Body of pancreas (tissue), 4 donors: ENCODE measurements at regions not wholly inside any gene's neighbourhood (a gene's known extent, or its start where the extent isn't known, plus 50 kb on each side); places are given as distances from the start of the nearest gene placed in this dataset.

Experiments
- ATAC-seq: fragments of 150-250 bp; one replicate; pipeline ENCODE4 v1.9.1; 2016
- DNase-seq, 4 donors: peaks; one replicate each; pipeline ENCODE4 v3.0.0-alpha.2; 2019
- H3K27ac ChIP-seq, 4 donors: fragments of 200-600 bp; sonication (generic); 1 replicate in 3 of 4; 2 replicates in 1 of 4; pipeline versions ENCODE4 v1.5.1 to v1.6.1; 2016 to 2019; ENCODE audit warnings: mild to moderate bottlenecking in 1 of 4, mixed read lengths in 1 of 4, moderate library complexity in 1 of 4
- H3K27me3 ChIP-seq, 2 donors: fragments of 200-600 bp; sonication (generic); one replicate each; pipeline ENCODE4 v1.6.0; 2016; ENCODE audit warnings: mild to moderate bottlenecking in 1 of 2
- H3K36me3 ChIP-seq, 2 donors: fragments of 200-600 bp; sonication (generic); replicated peaks in 1 of 2; 2 replicates each; pipeline ENCODE4 v1.5.1; 2016; ENCODE audit warnings: low read depth in 2 of 2; ENCODE audit not compliant: insufficient read depth in 1 of 2
- H3K4me1 ChIP-seq: fragments of 200-600 bp; sonication (generic); one replicate; pipeline ENCODE4 v1.6.0; 2016
- H3K4me3 ChIP-seq, 2 donors: fragments of 200-600 bp; sonication (generic); 1 replicate in 1 of 2; 2 replicates in 1 of 2; pipeline ENCODE4 v1.5.1; 2016 to 2019
- H3K9me3 ChIP-seq, 3 donors: fragments of 200-600 bp; sonication (generic); 1 replicate in 2 of 3; 2 replicates in 1 of 3; pipeline ENCODE4 v1.5.1; 2016
- POLR2A ChIP-seq, 3 donors: fragments of 450-650 bp; IDR thresholded peaks; one replicate each; pipeline ENCODE4 v1.6.1; 2016; ENCODE audit warnings: antibody characterized with exemption in 3 of 3, mild to moderate bottlenecking in 2 of 3
- WGBS, 2 donors: methylation state at CpG; one replicate each; pipeline ENCODE4 v1.1.5; 2017; 5-methylcytosine and 5-hydroxymethylcytosine counted together
- intact Hi-C: fragments of 100-400 bp; cut with DNase I; formaldehyde crosslinking; loops from one replicate; pipeline ENCODE4 v1.15.1; 2023
- TF ChIP-seq, protein P1 (sequence below), 7 experiments: fragments of 450-650 bp in 4 of 7; fragments of 200-600 bp in 3 of 7; sonication (generic) in 3 of 7; IDR thresholded peaks; one replicate each; pipeline ENCODE4 v1.5.1; 2016 to 2019; ENCODE audit warnings: antibody characterized with exemption in 7 of 7

GRCh38 chr7:31192986-31193385 lies 140.9 kb downstream of the ADCYAP1R1 start:
- no peak overlapping the region for H3K4me3 ChIP-seq

DNA sequence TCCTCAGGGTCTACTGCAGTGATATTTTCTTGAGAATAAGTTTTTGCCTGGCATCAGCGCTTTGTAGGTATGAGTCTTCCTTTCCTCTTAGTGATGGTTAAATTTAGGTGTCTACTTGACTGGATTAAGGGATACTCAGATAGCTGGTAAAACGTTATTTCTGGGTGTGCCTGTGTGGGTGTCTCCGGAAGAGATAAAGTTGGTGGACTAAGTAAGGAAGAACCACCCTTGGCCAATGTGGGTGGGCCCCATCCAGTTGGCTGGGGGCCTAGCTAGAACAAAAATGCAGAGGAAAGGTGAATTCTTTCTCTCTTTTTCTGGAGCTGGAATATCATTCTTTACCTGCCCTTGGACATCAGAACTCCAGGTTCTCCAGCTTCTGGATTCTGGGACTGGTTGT lies 138.8 kb downstream of the ADCYAP1R1 start:
- WGBS, 2 donors: 56 to 59% methylated on average over 3 of the region's 3 CpGs
- TF ChIP-seq POLR2A (IDR thresholded peaks at IDR 0.05): no peak
- TF ChIP-seq, protein P1, sequence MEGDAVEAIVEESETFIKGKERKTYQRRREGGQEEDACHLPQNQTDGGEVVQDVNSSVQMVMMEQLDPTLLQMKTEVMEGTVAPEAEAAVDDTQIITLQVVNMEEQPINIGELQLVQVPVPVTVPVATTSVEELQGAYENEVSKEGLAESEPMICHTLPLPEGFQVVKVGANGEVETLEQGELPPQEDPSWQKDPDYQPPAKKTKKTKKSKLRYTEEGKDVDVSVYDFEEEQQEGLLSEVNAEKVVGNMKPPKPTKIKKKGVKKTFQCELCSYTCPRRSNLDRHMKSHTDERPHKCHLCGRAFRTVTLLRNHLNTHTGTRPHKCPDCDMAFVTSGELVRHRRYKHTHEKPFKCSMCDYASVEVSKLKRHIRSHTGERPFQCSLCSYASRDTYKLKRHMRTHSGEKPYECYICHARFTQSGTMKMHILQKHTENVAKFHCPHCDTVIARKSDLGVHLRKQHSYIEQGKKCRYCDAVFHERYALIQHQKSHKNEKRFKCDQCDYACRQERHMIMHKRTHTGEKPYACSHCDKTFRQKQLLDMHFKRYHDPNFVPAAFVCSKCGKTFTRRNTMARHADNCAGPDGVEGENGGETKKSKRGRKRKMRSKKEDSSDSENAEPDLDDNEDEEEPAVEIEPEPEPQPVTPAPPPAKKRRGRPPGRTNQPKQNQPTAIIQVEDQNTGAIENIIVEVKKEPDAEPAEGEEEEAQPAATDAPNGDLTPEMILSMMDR (IDR thresholded peaks at IDR 0.05): no peak
- ATAC-seq: no peak
- no peak overlapping the region for H3K27ac ChIP-seq
- H3K4me1 ChIP-seq: peaks cover 6% of the 10 kb centered on the region
- no peaks in the 10 kb centered on the region for H3K36me3 ChIP-seq
- H3K9me3 ChIP-seq: no peaks in the 10 kb centered on the region
- DNase-seq: no peak
- H3K27me3 ChIP-seq: no peaks in the 10 kb centered on the region
- no peak overlapping the region for H3K4me3 ChIP-seq
- intact Hi-C loops: no loop called here

More at GRCh38 chr7:31192986-31193385, 140.9 kb downstream of the ADCYAP1R1 start:
- Histone ChIP-seq H3K4me1 (peaks cover 6% of the 10 kb centered on the region), H3K27me3 (no peaks in the 10 kb centered on the region), H3K27ac (no peak overlapping the region), H3K36me3 (no peaks in the 10 kb centered on the region), H3K9me3 (peaks cover 0 to 2% (median 0%) of the 10 kb centered on the region in 3 donors)
- ATAC-seq (peak; percentile 73), DNase-seq (peak; percentile 50 to 70 (median 56))
- intact Hi-C loops: no loop called here
- no peak for TF ChIP-seq POLR2A (IDR thresholded peaks at IDR 0.05)
- TF ChIP-seq, protein P1 (IDR thresholded peaks at IDR 0.05): peak; percentile 56 to 77 (median 59)
- 3 to 5% methylated on average over 24 to 27 of the region's 27 CpGs for WGBS, 2 donors

GRCh38 chr7:31186202-31186601 lies 134.1 kb downstream of the ADCYAP1R1 start:
- Histone ChIP-seq H3K36me3 (no peaks in the 10 kb centered on the region), H3K9me3 (no peaks in the 10 kb centered on the region), H3K4me3 (no peak overlapping the region), H3K27me3 (no peaks in the 10 kb centered on the region), H3K4me1 (no peaks in the 10 kb centered on the region), H3K27ac (no peak overlapping the region)
- TF ChIP-seq, protein P1 (IDR thresholded peaks at IDR 0.05): no peak
- TF ChIP-seq POLR2A (IDR thresholded peaks at IDR 0.05): no peak
- no peak for ATAC-seq
- WGBS, 2 donors: 6 to 13% methylated on average over 1 of the region's 1 CpG
- no peak for DNase-seq
- intact Hi-C loops: no loop called here

DNA sequence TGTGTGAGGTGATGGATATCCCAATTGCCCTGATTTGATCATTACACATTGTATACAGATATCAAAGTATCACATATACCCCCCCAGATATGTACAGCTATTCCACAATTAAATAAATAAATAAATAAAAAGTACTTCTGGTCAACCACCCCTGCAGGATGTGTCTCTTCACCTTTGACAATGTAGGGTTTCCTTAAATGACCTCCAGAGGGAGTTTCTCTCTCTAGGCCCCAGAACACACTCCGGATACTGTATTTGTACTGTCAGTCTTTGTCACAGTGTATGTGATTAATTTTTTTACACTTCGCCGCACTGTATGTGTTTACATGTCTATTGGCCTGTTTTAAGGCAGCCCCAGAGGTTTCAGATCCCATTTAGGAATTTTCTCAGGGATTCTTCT lies 123.6 kb downstream of the ADCYAP1R1 start:
- ATAC-seq (no peak), DNase-seq (no peak)
- TF ChIP-seq POLR2A (IDR thresholded peaks at IDR 0.05): no peak
- TF ChIP-seq, protein P1 (IDR thresholded peaks at IDR 0.05): peak in 3 of 7 experiments; percentile 7 to 14 (median 13)
- H3K4me3 ChIP-seq: no peak overlapping the region
- WGBS, 2 donors: 28 to 52% methylated on average over 3 of the region's 3 CpGs
- intact Hi-C loops: no loop called here
- no peak overlapping the region for H3K27ac ChIP-seq
- H3K9me3 ChIP-seq: no peaks in the 10 kb centered on the region
- no peaks in the 10 kb centered on the region for H3K27me3 ChIP-seq
- no peaks in the 10 kb centered on the region for H3K4me1 ChIP-seq
- H3K36me3 ChIP-seq: no peaks in the 10 kb centered on the region

DNA sequence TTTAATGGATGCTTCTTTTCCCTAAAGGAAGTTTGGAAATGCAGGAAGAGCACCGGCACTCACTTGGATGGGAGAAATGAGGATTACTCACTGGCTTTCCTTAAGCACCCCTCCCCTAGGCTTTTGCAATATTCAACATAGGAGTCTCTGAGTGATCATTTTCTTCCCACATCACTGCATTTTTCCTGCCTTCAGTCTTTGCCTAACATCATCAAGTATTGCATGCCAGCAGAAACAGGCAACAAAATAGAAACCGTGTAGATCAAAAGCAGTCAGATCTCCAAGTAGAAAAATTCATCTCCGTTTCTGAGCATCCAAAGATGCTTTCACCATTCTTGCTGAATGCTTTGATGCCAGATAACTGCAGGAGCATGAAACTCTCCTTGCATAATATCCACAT lies 119.9 kb downstream of the ADCYAP1R1 start:
- Histone ChIP-seq H3K36me3 (no peaks in the 10 kb centered on the region), H3K9me3 (no peaks in the 10 kb centered on the region), H3K4me3 (no peak overlapping the region), H3K4me1 (no peaks in the 10 kb centered on the region), H3K27me3 (no peaks in the 10 kb centered on the region), H3K27ac (no peak overlapping the region)
- no peak for ATAC-seq
- no peak for DNase-seq
- intact Hi-C loops: no loop called here
- TF ChIP-seq POLR2A (IDR thresholded peaks at IDR 0.05): no peak
- TF ChIP-seq, protein P1 (IDR thresholded peaks at IDR 0.05): no peak
- WGBS, 2 donors: 48 to 54% methylated on average over 3 of the region's 3 CpGs
